ENCODE measurements at regions not wholly inside any gene's neighbourhood (a gene's known extent, or its start where the extent isn't known, plus 50 kb on each side); places are given as distances from the start of the nearest gene placed in this dataset.

DNA sequence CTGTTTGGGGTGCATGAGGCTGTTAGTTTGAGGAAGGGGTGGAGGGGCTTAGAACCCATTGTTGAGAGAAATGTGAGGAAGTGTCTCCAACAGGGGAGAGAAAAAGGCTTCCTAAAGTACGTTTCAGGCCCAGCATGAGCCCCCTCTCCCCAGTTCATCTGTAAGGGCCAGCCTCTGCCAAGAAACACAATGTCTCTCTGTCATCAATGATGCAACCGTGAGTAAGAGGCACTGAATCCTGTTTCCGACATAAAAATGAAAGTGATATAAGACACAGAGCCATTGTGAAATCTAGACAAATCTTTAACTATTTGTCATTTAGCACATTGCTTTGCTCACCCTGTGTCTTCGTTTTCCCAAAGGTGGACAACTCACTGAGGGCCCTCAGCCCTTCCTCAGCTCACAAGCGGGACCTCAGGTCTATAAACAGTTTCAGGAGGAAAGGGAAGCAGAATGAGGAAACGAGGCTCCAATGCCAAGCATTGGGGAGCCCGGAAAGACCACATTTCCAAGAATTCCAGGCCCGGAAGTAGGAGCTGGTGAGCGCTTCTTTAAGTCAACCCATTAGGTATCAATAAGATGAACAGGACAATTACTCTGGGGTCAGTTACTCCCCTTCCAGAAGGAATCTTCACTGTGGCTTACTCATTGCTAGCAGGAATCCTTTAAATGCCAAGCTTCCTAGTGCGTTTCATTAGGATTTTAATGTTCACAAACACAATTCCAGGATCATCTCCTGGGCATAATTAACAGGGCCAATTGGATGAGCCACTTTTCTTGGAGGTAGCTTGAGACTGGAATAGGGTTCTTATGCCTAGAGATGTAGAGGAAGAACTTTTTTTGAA, 59.0 kb upstream of the KLF4 start:
- H3K4me1 ChIP-seq, result peaks cover 18% of the 10 kb centered on the region
- H3K27ac ChIP-seq, result peak overlapping the region; percentile 78
- H3K4me3 ChIP-seq, result peak overlapping the region; percentile 21 to 24
- TF ChIP-seq POLR2AphosphoS5 (IDR thresholded peaks at IDR 0.05; ENCODE audit: insufficient read depth in 1 of 2, low read depth in 1 of 2), result peak; percentile 25 to 76
- TF ChIP-seq, protein P1, sequence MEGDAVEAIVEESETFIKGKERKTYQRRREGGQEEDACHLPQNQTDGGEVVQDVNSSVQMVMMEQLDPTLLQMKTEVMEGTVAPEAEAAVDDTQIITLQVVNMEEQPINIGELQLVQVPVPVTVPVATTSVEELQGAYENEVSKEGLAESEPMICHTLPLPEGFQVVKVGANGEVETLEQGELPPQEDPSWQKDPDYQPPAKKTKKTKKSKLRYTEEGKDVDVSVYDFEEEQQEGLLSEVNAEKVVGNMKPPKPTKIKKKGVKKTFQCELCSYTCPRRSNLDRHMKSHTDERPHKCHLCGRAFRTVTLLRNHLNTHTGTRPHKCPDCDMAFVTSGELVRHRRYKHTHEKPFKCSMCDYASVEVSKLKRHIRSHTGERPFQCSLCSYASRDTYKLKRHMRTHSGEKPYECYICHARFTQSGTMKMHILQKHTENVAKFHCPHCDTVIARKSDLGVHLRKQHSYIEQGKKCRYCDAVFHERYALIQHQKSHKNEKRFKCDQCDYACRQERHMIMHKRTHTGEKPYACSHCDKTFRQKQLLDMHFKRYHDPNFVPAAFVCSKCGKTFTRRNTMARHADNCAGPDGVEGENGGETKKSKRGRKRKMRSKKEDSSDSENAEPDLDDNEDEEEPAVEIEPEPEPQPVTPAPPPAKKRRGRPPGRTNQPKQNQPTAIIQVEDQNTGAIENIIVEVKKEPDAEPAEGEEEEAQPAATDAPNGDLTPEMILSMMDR (IDR thresholded peaks at IDR 0.05), result no peak
- no peak for TF ChIP-seq POLR2A (IDR thresholded peaks at IDR 0.05)
- peak in 1 of 2 donors; percentile 91 for DNase-seq (ENCODE audit: extremely low spot score in 2 of 2)
- intact Hi-C loops (cut with DNase I), result no loop called here
- H3K9me3 ChIP-seq, result no peaks in the 10 kb centered on the region
- no peaks in the 10 kb centered on the region for H3K27me3 ChIP-seq
- H3K36me3 ChIP-seq, result no peaks in the 10 kb centered on the region

DNA sequence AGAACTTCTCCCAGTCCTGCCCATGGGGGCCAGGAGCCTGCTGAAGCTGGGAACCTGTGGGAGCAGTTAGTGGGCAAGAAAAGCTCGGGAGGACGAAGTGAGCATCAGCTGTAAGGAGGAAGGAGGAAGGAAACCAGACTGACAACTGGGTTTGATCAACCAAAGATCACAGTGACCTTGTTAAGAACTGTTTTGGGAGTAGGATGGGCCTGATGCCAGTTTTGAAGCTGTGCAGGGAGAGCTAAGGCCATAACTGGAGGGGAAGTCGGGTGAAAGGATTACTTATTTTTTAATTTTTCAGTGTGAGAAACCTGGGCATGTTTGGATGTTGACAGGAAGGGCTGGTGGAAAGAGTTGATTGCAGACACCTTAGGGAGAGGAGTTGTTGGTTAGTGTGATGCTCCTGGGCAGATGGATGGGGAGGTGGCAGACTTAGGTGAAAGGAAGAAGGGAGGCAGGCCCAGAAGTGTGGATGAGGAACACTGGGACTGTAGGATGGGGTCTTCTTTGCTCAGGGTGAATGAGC, 58.3 kb upstream of the KLF4 start:
- TF ChIP-seq POLR2A (IDR thresholded peaks at IDR 0.05) (no peak), POLR2AphosphoS5 (IDR thresholded peaks at IDR 0.05; ENCODE audit: insufficient read depth in 1 of 2, low read depth in 1 of 2) (no peak)
- TF ChIP-seq, protein P1 (IDR thresholded peaks at IDR 0.05), result no peak
- H3K27me3 ChIP-seq, result no peaks in the 10 kb centered on the region
- peaks cover 18% of the 10 kb centered on the region for H3K4me1 ChIP-seq
- H3K27ac ChIP-seq, result peak overlapping the region; percentile 78
- H3K36me3 ChIP-seq, result no peaks in the 10 kb centered on the region
- DNase-seq (ENCODE audit: extremely low spot score in 2 of 2), result no peak
- intact Hi-C loops (cut with DNase I), result no loop called here
- no peaks in the 10 kb centered on the region for H3K9me3 ChIP-seq
- H3K4me3 ChIP-seq, result no peak overlapping the region

GRCh38 chr9:107547303-107547702, 57.7 kb upstream of the KLF4 start:
- Histone ChIP-seq H3K27ac (peak overlapping the region; percentile 78), H3K9me3 (no peaks in the 10 kb centered on the region), H3K4me1 (peaks cover 18% of the 10 kb centered on the region), H3K27me3 (no peaks in the 10 kb centered on the region), H3K36me3 (no peaks in the 10 kb centered on the region), H3K4me3 (no peak overlapping the region)
- intact Hi-C loops (cut with DNase I), result no loop called here
- no peak for TF ChIP-seq POLR2A (IDR thresholded peaks at IDR 0.05)
- TF ChIP-seq, protein P1 (IDR thresholded peaks at IDR 0.05), result no peak
- TF ChIP-seq POLR2AphosphoS5 (IDR thresholded peaks at IDR 0.05; ENCODE audit: insufficient read depth in 1 of 2, low read depth in 1 of 2), result no peak
- DNase-seq (ENCODE audit: extremely low spot score in 2 of 2), result no peak

DNA sequence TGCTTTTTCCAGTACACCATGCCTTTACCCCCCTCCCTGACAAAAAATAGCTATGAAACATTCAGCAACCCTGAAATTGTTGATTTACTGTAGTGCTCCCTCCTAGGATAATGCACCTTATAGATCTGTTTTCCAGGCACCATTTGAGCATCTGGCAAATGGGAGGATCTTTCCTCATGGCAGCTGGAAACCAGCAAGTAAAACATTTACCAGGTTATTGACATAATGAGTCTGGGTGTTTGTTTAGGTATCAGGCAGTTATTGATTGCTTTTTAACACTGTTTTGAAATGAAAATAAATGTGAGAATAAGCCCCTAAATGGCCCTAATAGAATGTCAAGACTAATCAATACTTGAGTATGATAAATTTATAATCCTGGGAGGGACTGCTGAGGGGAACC, 57.3 kb upstream of the KLF4 start:
- Histone ChIP-seq H3K27me3 (no peaks in the 10 kb centered on the region), H3K36me3 (no peaks in the 10 kb centered on the region), H3K9me3 (no peaks in the 10 kb centered on the region), H3K4me1 (peaks cover 18% of the 10 kb centered on the region), H3K27ac (peak overlapping the region; percentile 78), H3K4me3 (no peak overlapping the region)
- DNase-seq (ENCODE audit: extremely low spot score in 2 of 2), result no peak
- no peak for TF ChIP-seq POLR2AphosphoS5 (IDR thresholded peaks at IDR 0.05; ENCODE audit: insufficient read depth in 1 of 2, low read depth in 1 of 2)
- TF ChIP-seq, protein P1 (IDR thresholded peaks at IDR 0.05), result no peak
- TF ChIP-seq POLR2A (IDR thresholded peaks at IDR 0.05), result no peak
- intact Hi-C loops (cut with DNase I), result no loop called here

DNA sequence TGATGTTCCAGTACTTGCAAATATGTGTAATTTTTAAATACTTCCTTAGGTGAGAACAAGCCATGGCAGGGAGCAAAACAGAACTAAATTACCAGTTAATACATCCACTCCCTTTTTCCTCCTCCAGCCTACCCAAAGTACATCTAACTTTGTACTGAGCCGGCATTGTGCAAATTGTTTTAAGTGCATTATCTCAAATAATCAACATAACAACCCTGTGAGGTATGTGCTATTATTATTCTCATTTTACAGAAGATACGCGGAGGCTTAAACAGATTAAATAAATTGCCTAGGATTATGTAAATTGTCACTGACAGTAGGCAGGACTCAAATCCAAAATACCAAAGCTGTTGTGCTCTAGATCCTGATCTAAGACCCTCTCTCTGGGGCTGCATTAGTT, 55.5 kb upstream of the KLF4 start:
- Histone ChIP-seq H3K9me3 (no peaks in the 10 kb centered on the region), H3K27ac (no peak overlapping the region), H3K4me1 (peaks cover 18% of the 10 kb centered on the region), H3K4me3 (no peak overlapping the region), H3K27me3 (no peaks in the 10 kb centered on the region), H3K36me3 (no peaks in the 10 kb centered on the region)
- no peak for DNase-seq (ENCODE audit: extremely low spot score in 2 of 2)
- TF ChIP-seq, protein P1 (IDR thresholded peaks at IDR 0.05), result no peak
- no peak for TF ChIP-seq POLR2A (IDR thresholded peaks at IDR 0.05)
- TF ChIP-seq POLR2AphosphoS5 (IDR thresholded peaks at IDR 0.05; ENCODE audit: insufficient read depth in 1 of 2, low read depth in 1 of 2), result no peak
- intact Hi-C loops (cut with DNase I), result no loop called here

All from vagina (tissue), 2 donors.